LNCaP clone FGC (cell line): ENCODE measurements at regions not wholly inside any gene's neighbourhood (a gene's known extent, or its start where the extent isn't known, plus 50 kb on each side); places are given as distances from the start of the nearest gene placed in this dataset.

Experiments
- DNase-seq: peaks from one replicate; pipeline ENCODE4 v3.0.0-alpha.2; 2011; ENCODE audit warnings: low read depth
- H3K4me3 ChIP-seq: 2 replicates; pipeline ENCODE4 v1.5.1; 2011; ENCODE audit warnings: mild to moderate bottlenecking, low read depth, low read length, control low read depth
- CTCF ChIP-seq: IDR thresholded peaks from 2 replicates; pipeline ENCODE4 v1.5.1; 2012; ENCODE audit warnings: mild to moderate bottlenecking; ENCODE audit not compliant: control insufficient read depth, insufficient read depth; ENCODE audit errors: extremely low read depth

GRCh38 chr10:25076506-25077177 is 60.2 kb downstream of the THNSL1 start:
- H3K4me3 ChIP-seq: no peak overlapping the region
- no peak for DNase-seq
- TF ChIP-seq CTCF: no peak

DNA sequence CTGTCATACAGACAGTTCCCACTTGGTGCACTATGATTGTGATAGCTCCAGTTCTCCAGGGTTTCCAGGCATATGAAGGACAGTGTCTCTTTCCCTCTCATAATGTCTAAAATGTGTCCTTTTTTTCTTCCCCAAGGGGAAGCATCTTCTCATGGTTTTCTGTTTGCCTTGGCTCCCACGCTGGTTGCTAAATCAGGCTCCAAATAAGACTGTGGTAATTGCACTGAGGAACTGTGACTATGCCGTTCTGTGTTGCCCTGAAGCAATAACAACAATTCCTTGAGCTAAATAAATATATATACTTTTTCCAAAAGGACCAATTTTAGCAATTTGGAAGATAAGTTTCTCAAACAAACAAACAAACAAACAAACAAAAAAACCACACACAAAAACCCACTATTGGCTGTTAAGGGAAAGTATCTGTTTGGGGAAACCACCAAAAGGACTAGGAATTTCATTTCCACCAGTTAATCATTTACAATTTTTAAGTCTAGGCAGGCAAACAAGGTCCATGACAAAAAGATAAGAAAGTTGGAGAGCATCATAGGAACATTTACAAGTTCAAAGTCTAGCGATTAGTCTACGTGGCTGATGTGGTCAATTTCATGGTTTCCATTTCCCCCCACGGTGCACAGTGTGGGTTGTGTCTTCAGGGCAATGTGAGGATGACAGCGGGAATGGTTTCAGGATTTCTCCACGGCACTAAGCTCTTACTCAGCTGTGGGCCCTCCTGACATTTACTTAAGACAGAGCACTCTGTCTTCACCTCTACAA is 62.4 kb downstream of the THNSL1 start:
- DNase-seq: no peak
- TF ChIP-seq CTCF: no peak
- H3K4me3 ChIP-seq: no peak overlapping the region

DNA sequence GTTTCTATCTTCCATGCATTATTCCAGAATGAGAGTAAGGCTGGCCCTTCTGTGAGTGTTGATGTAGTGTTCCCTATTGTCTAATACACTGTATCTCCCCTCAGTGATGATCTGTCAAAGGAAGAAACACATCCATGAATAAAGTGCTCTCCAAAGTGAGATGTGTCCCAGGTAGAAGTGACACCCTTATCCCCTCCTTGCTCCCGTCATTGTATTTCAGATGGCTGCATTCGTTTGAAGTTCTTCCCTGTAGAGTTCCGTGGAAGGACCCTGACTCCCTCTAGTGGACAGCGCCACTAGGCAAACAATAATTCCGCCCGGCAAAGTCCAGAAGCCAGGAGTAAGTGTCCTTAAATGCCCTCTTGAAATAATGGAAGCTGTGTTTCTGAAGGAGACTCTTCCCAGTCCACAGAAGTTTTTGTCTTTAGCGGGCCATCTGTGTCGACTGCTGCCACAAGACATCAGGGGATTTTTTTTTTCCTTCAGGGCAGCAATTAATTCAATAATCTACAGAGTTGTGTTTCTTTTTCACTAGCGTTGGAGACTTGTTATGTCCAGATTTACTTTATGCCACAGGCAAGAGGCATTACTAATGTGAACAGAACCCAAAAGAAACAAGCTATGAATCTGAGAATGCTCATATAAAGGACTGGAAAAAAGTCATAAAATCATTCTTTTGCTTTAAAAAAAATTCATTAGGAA is 64.6 kb downstream of the THNSL1 start:
- TF ChIP-seq CTCF: peak; percentile 88
- H3K4me3 ChIP-seq: no peak overlapping the region
- peak; percentile 81 for DNase-seq

DNA sequence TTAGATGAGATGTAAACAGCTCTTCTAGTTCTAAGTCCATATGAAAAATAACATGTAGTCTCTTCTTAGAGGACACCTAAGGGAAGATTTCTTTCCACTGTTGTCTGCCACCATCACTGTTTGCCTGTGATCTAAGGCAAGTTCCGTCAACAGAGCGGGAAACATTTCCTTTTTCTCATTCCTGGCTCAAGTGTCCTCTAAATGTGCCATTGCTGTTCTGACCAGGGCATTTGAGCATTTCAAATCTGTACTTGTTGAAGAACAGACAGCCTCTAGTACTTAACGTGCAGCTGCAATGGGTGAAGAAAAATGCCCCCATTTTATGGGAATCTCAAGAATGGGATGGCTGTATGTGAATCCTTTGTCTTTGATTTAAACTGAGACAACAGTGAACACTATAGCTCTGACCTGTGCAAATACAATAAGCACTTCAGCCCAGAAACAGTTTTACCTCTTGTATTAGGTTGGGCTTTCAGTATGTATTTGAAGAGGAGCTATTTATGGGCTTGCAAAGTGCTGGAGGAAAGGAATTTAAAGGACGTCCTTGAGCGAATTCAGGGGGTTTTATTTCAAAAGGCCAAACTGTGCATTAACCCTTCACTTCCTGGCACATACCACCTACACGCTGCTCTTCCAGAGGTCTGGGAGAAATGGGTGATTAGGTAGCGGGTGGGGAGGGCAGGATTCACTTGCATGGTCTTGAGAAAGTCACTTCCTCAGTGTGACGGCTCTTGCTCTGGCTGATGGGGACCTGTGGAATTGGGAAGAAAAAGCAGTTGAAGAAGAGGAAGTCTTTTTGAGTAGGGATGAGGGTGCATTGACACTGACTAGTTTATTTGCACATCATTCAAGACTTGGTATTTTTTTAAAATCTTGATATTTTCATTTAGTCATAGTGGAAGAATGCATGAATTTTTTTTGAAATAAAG is 66.1 kb downstream of the THNSL1 start:
- no peak for DNase-seq
- no peak overlapping the region for H3K4me3 ChIP-seq
- TF ChIP-seq CTCF: no peak

- DNase-seq: no peak
- no peak for TF ChIP-seq CTCF
- no peak overlapping the region for H3K4me3 ChIP-seq
Measured at GRCh38 chr10:25083546-25084111, 67.2 kb downstream of the THNSL1 start.

GRCh38 chr10:25084447-25084846 is 68.0 kb downstream of the THNSL1 start:
- no peak for TF ChIP-seq CTCF
- no peak overlapping the region for H3K4me3 ChIP-seq
- DNase-seq: no peak
